SU-DHL-6 (cell line): ENCODE measurements at regions not wholly inside any gene's neighbourhood (a gene's known extent, or its start where the extent isn't known, plus 50 kb on each side); places are given as distances from the start of the nearest gene placed in this dataset.

ENCODE experiments used
- CTCF ChIP-seq: fragments of 200-600 bp; sonication (generic); IDR thresholded peaks from one replicate; pipeline ENCODE4 v1.5.1; 2017; ENCODE audit warnings: antibody characterized with exemption, mild to moderate bottlenecking, low read length, moderate library complexity; ENCODE audit not compliant: insufficient read depth, poor library complexity, severe bottlenecking
- EZH2phosphoT487 ChIP-seq: fragments of 200-600 bp; sonication (generic), shearing (Covaris generic); conservative IDR thresholded peaks from 2 replicates; pipeline ENCODE4 v1.6.1; 2018; ENCODE audit warnings: mild to moderate bottlenecking, antibody characterized with exemption, low read length, moderate library complexity, mixed read lengths

DNA sequence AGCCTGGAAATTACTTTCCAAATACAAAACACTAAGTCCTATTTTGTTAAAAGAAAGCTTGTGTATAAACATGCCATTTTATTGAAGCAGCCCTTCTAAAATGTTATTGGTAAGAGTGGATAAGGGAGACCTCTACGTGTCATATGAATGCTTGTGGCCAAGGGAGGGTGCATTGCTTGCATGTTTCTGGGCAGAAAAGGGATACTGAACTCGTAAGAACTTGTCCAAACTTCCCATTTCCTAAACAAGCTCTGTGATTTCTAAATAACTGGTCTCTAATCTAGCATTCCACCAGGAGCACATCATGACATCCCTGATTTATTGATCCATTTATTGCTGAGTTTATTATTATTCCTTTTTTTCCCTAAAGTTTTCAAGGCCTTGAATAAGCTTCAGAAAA lies 474.1 kb downstream of the CD109 start:
- TF ChIP-seq CTCF (no peak), EZH2phosphoT487 (no peak)
